Osteoblast (primary cell): ENCODE measurements at regions not wholly inside any gene's neighbourhood (a gene's known extent, or its start where the extent isn't known, plus 50 kb on each side); places are given as distances from the start of the nearest gene placed in this dataset.

Source experiments
- DNase-seq: peaks from one replicate; pipeline ENCODE4 v3.0.0; 2011; ENCODE audit warnings: low spot score, mixed read lengths; ENCODE audit not compliant: insufficient read length; ENCODE audit errors: missing footprints
- H2AFZ ChIP-seq: 2 replicates; pipeline ENCODE4 v1.6.0; 2011; ENCODE audit warnings: mild to moderate bottlenecking, low read length
- H3K27ac ChIP-seq: 2 replicates; pipeline ENCODE4 v1.5.1; 2011; ENCODE audit warnings: mild to moderate bottlenecking, low read depth, low read length, moderate library complexity
- H3K27me3 ChIP-seq: 2 replicates; pipeline ENCODE4 v1.6.0; 2012; ENCODE audit warnings: mild to moderate bottlenecking, control low read depth, inconsistent platforms, low read length, moderate library complexity; ENCODE audit not compliant: insufficient read depth
- H3K36me3 ChIP-seq: 2 replicates; pipeline ENCODE4 v1.5.1; 2011; ENCODE audit warnings: mild to moderate bottlenecking, low read length, control low read depth, moderate library complexity; ENCODE audit not compliant: insufficient read depth
- H3K4me1 ChIP-seq: 2 replicates; pipeline ENCODE4 v1.5.1; 2011; ENCODE audit warnings: mild to moderate bottlenecking, low read length, control low read depth, moderate library complexity; ENCODE audit not compliant: insufficient read depth
- H3K4me2 ChIP-seq: 2 replicates; pipeline ENCODE4 v1.6.0; 2011; ENCODE audit warnings: mild to moderate bottlenecking, low read length; ENCODE audit not compliant: insufficient read depth
- H3K4me3 ChIP-seq: fragments of 200-600 bp; sonication (generic); 3 replicates; pipeline ENCODE4 v1.5.1; 2012; ENCODE audit warnings: mild to moderate bottlenecking, low read length, inconsistent platforms; ENCODE audit not compliant: insufficient read depth
- H3K79me2 ChIP-seq: 2 replicates; pipeline ENCODE4 v1.6.0; 2012; ENCODE audit warnings: mild to moderate bottlenecking, low read length, control low read depth, inconsistent platforms; ENCODE audit not compliant: insufficient read depth
- H3K9me3 ChIP-seq: 2 replicates; pipeline ENCODE4 v1.5.1; 2011; ENCODE audit warnings: low read depth, low read length, control low read depth
- H4K20me1 ChIP-seq: 2 replicates; pipeline ENCODE4 v1.6.0; 2012; ENCODE audit warnings: mild to moderate bottlenecking, low read length, control low read depth; ENCODE audit not compliant: insufficient read depth
- TF ChIP-seq, protein P1 (sequence below): IDR thresholded peaks from 2 replicates; pipeline ENCODE4 v1.5.1; 2011; ENCODE audit warnings: mild to moderate bottlenecking, low read depth, low read length, moderate library complexity; ENCODE audit errors: extremely low read depth

DNA sequence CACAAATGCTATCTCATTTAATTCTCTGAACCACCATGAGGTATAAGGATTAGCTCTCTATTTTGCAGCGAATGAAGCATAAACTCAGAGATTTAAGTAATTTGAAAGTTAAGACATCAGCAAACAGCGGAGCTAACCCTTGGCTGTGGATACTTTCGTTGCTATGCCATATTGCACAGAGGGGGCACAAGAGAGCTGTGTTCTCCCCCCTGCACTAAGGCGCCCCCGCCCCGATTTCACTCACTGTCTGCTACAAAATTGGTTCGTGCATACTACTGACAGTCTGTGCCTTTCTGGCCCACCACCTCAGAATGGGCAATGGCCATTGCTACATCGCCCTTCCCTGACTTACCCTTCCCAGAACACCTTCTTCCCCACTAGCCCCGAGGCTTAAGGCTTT lies 105.7 kb upstream of the OBI1 start:
- Histone ChIP-seq H4K20me1 (no peaks in the 10 kb centered on the region), H3K27me3 (no peaks in the 10 kb centered on the region), H3K4me1 (no peaks in the 10 kb centered on the region), H3K4me3 (no peak overlapping the region), H3K36me3 (no peaks in the 10 kb centered on the region), H3K27ac (no peak overlapping the region), H3K79me2 (no peaks in the 10 kb centered on the region), H2AFZ (no peak overlapping the region), H3K9me3 (no peaks in the 10 kb centered on the region), H3K4me2 (no peak overlapping the region)
- DNase-seq = no peak
- TF ChIP-seq, protein P1, sequence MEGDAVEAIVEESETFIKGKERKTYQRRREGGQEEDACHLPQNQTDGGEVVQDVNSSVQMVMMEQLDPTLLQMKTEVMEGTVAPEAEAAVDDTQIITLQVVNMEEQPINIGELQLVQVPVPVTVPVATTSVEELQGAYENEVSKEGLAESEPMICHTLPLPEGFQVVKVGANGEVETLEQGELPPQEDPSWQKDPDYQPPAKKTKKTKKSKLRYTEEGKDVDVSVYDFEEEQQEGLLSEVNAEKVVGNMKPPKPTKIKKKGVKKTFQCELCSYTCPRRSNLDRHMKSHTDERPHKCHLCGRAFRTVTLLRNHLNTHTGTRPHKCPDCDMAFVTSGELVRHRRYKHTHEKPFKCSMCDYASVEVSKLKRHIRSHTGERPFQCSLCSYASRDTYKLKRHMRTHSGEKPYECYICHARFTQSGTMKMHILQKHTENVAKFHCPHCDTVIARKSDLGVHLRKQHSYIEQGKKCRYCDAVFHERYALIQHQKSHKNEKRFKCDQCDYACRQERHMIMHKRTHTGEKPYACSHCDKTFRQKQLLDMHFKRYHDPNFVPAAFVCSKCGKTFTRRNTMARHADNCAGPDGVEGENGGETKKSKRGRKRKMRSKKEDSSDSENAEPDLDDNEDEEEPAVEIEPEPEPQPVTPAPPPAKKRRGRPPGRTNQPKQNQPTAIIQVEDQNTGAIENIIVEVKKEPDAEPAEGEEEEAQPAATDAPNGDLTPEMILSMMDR = no peak

DNA sequence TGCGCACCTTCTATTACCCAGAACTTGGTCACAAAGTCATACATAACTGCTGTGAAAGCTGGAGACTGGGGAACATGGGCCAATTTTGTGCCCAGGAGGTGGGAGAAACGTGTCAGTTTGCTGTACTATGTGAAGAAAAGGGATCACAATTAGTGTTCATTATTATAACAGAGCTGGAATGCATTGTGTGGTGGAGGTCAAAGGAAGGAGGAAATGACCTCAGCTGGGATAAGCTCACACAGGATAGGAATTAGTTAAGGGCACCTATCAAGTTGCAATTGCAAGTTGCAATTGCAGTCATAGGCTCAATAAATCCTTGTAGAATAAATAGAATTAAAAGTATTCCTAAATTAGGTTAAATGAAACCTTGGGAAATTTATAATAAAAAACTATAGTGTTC lies 103.9 kb upstream of the OBI1 start:
- Histone ChIP-seq H3K4me1 (no peaks in the 10 kb centered on the region), H3K27ac (no peak overlapping the region), H3K27me3 (no peaks in the 10 kb centered on the region), H3K4me3 (no peak overlapping the region), H4K20me1 (no peaks in the 10 kb centered on the region), H3K79me2 (no peaks in the 10 kb centered on the region), H3K36me3 (no peaks in the 10 kb centered on the region), H3K9me3 (no peaks in the 10 kb centered on the region), H2AFZ (no peak overlapping the region), H3K4me2 (no peak overlapping the region)
- TF ChIP-seq, protein P1 = no peak
- DNase-seq = no peak

DNA sequence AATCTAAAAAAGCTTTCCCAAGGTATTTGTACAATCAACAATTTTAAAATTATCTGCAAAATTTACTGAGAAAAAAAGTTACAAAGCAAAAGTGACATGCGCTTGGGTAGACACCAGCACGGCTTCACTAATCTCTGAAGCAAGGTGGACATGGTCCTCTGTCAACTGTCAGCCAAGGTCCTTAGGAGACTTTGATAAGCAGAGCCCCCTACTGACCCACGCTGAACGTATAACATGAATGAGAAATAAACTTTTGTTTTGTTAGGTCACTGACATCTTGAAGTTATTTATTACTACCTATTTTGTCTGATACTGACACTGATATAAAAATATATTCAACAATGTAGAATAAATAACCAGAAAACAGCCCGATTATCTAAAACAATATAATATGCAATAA lies 100.7 kb upstream of the OBI1 start:
- Histone ChIP-seq H2AFZ (no peak overlapping the region), H3K27me3 (no peaks in the 10 kb centered on the region), H3K9me3 (no peaks in the 10 kb centered on the region), H3K4me1 (no peaks in the 10 kb centered on the region), H4K20me1 (no peaks in the 10 kb centered on the region), H3K4me3 (no peak overlapping the region), H3K79me2 (no peaks in the 10 kb centered on the region), H3K4me2 (no peak overlapping the region), H3K27ac (no peak overlapping the region), H3K36me3 (no peaks in the 10 kb centered on the region)
- TF ChIP-seq, protein P1 = no peak
- DNase-seq = no peak

DNA sequence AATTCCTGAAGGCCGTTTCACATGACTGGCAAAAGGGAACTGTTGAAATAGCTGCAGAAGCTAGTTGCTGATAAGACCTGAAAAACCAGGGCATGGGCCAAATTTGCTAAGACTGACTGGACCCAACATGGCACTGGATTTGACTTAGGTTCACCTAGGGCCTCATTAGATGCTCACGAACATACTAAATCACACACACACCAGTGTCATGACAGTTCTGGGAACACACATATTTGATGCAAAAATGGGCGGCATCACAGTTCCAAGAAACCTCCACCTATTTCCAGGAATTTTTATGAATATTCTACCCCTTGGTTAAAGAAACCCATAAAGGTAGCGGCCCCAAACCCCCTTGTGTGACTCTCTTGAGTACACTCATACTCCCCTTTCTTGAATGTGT lies 99.6 kb upstream of the OBI1 start:
- no peak overlapping the region for H3K27ac ChIP-seq
- TF ChIP-seq, protein P1 = no peak

More for the DNA sequence above, 99.6 kb upstream of the OBI1 start:
- H3K4me2 ChIP-seq = no peak overlapping the region
- no peaks in the 10 kb centered on the region for H3K36me3 ChIP-seq
- no peak for DNase-seq
- H2AFZ ChIP-seq = no peak overlapping the region
- H3K4me3 ChIP-seq = no peak overlapping the region
- no peaks in the 10 kb centered on the region for H3K79me2 ChIP-seq
- H3K27me3 ChIP-seq = no peaks in the 10 kb centered on the region
- H3K4me1 ChIP-seq = no peaks in the 10 kb centered on the region
- H3K9me3 ChIP-seq = no peaks in the 10 kb centered on the region
- no peaks in the 10 kb centered on the region for H4K20me1 ChIP-seq
